ENCODE measurements at regions not wholly inside any gene's neighbourhood (a gene's known extent, or its start where the extent isn't known, plus 50 kb on each side); places are given as distances from the start of the nearest gene placed in this dataset.

DNA sequence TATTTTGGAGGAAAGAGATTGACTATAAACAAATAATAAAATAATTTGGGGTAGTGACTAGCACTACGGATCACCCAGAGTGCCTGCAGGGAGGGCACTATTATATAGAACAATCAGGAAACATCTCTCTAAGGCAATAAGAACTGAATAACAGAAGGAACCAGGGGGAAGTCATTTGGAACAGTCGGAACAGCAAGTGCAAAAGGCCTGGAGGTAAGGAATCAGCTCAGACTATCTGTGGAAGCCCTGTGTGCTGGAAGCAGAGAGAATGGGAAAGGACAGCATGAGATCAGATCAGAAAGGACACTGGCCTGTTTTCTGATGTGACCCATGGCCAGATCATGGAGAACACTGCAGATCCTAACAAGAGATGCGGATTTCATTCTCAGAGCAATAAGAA is 357.6 kb downstream of the EFNA5 start:
- Histone ChIP-seq H3K36me3 (no peaks in the 10 kb centered on the region), H3K27me3 (no peaks in the 10 kb centered on the region), H3K9me3 (no peaks in the 10 kb centered on the region), H3K4me3 (no peak overlapping the region), H3K4me1 (no peaks in the 10 kb centered on the region), H3K27ac (no peak overlapping the region)
- ATAC-seq (no peak), DNase-seq (no peak)
- in situ Hi-C loops (cut with MboI; ENCODE audit: low sequenced_read_pairs in 4 of 4) (no loop called here), intact Hi-C loops (cut with DNase I; ENCODE audit: low total_unique reads) (no loop called here)
- TF ChIP-seq, protein P1, sequence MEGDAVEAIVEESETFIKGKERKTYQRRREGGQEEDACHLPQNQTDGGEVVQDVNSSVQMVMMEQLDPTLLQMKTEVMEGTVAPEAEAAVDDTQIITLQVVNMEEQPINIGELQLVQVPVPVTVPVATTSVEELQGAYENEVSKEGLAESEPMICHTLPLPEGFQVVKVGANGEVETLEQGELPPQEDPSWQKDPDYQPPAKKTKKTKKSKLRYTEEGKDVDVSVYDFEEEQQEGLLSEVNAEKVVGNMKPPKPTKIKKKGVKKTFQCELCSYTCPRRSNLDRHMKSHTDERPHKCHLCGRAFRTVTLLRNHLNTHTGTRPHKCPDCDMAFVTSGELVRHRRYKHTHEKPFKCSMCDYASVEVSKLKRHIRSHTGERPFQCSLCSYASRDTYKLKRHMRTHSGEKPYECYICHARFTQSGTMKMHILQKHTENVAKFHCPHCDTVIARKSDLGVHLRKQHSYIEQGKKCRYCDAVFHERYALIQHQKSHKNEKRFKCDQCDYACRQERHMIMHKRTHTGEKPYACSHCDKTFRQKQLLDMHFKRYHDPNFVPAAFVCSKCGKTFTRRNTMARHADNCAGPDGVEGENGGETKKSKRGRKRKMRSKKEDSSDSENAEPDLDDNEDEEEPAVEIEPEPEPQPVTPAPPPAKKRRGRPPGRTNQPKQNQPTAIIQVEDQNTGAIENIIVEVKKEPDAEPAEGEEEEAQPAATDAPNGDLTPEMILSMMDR (IDR thresholded peaks at IDR 0.05 in 4 of 5, conservative IDR thresholded peaks at IDR 0.05 in 1 of 5): no peak

DNA sequence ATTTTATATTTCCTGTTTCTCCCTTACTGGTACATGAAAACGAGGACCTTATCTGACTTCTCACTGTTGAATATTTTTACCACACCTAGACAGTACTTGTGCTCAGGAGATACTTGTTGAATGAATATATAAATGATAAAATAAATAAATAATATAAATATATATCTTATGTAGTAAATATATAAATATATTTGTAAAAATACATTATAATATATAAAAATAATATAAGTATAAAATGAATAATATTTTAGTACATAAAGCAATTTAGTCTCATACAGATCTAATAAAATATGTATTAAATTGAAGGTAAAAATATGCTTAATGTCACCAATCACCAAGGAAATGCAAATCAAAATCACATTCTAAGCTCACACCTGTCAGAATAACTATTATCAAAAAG is 360.6 kb downstream of the EFNA5 start:
- no peak overlapping the region for H3K27ac ChIP-seq
- no peaks in the 10 kb centered on the region for H3K9me3 ChIP-seq
- H3K27me3 ChIP-seq: no peaks in the 10 kb centered on the region
- intact Hi-C loops (cut with DNase I; ENCODE audit: low total_unique reads) (no loop called here), in situ Hi-C loops (cut with MboI; ENCODE audit: low sequenced_read_pairs in 4 of 4) (no loop called here)
- no peaks in the 10 kb centered on the region for H3K4me1 ChIP-seq
- TF ChIP-seq, protein P1 (IDR thresholded peaks at IDR 0.05 in 4 of 5, conservative IDR thresholded peaks at IDR 0.05 in 1 of 5): no peak
- no peak for TF ChIP-seq POLR2A (IDR thresholded peaks at IDR 0.05)
- no peak for DNase-seq
- H3K4me3 ChIP-seq: no peak overlapping the region
- no peak for ATAC-seq
- H3K36me3 ChIP-seq: no peaks in the 10 kb centered on the region

DNA sequence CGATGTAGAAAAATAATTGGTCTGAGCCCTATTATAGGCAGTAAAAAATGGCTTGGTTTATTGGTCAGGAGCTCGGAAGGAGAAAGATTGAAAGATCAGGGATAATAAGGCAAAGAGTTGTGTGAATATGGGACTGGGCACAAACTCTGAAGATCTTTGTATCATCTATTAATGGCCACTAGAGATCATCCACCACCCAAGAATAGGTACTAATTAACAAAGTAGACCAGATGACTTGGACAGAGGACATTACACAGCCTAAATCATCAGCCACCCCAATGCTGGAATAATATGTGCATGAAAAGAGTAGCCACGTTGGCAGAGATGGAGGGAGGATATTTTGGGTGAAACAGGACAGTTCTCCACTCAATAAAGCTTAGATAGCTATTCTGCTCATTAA is 364.1 kb downstream of the EFNA5 start:
- H3K4me1 ChIP-seq: no peaks in the 10 kb centered on the region
- H3K27ac ChIP-seq: no peak overlapping the region
- H3K9me3 ChIP-seq: no peaks in the 10 kb centered on the region
- ATAC-seq (no peak), DNase-seq (no peak)
- intact Hi-C loops (cut with DNase I; ENCODE audit: low total_unique reads) (no loop called here), in situ Hi-C loops (cut with MboI; ENCODE audit: low sequenced_read_pairs in 4 of 4) (no loop called here)
- no peak overlapping the region for H3K4me3 ChIP-seq
- H3K27me3 ChIP-seq: no peaks in the 10 kb centered on the region
- no peaks in the 10 kb centered on the region for H3K36me3 ChIP-seq
- no peak for TF ChIP-seq POLR2A (IDR thresholded peaks at IDR 0.05)
- TF ChIP-seq, protein P1 (IDR thresholded peaks at IDR 0.05 in 4 of 5, conservative IDR thresholded peaks at IDR 0.05 in 1 of 5): no peak

DNA sequence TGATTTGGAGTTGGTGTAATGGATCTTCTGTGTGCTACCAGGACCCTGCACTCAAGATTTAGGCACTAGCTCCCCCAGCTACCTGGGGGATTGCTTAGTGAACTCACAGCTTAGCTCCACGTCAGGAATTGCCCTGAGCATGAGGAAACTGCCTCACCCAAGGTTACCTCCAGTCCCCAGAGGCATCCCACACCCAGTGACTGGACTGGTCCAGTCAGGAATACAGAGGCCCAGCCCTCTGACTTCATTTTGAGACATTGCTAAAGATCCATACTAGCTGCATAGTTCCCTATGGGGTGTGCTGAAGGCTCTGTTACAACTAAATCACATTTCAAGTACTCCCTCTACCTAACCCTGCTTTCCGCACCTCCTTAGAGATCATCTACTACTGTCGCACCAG is 364.7 kb downstream of the EFNA5 start:
- Histone ChIP-seq H3K36me3 (no peaks in the 10 kb centered on the region), H3K27me3 (no peaks in the 10 kb centered on the region), H3K27ac (no peak overlapping the region), H3K4me1 (no peaks in the 10 kb centered on the region), H3K9me3 (no peaks in the 10 kb centered on the region), H3K4me3 (no peak overlapping the region)
- ATAC-seq (no peak), DNase-seq (no peak)
- in situ Hi-C loops (cut with MboI; ENCODE audit: low sequenced_read_pairs in 4 of 4): no loop called here
- intact Hi-C loops (cut with DNase I; ENCODE audit: low total_unique reads): no loop called here
- TF ChIP-seq, protein P1 (IDR thresholded peaks at IDR 0.05 in 4 of 5, conservative IDR thresholded peaks at IDR 0.05 in 1 of 5): no peak

DNA sequence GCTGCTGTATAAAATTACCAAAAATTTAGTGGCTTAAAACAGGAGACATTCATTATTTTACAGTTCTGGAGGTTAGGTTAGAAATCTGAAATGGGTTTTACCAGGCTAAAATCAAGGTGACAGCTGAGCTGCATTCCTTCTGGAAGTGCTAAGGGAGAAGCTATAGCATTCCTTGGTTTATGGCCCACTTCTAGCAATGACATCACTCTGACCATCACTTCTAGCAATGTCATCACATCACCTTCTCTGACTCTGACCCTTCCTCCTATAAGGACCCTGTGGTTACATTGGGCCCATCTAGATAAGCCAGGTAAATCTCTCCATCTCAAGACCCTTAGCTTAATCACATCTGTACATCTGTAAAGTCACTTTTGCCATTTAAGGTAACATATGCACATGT is 366.1 kb downstream of the EFNA5 start:
- ATAC-seq (no peak), DNase-seq (no peak)
- no peaks in the 10 kb centered on the region for H3K4me1 ChIP-seq
- in situ Hi-C loops (cut with MboI; ENCODE audit: low sequenced_read_pairs in 4 of 4) (no loop called here), intact Hi-C loops (cut with DNase I; ENCODE audit: low total_unique reads) (no loop called here)
- H3K36me3 ChIP-seq: no peaks in the 10 kb centered on the region
- no peaks in the 10 kb centered on the region for H3K27me3 ChIP-seq
- no peak overlapping the region for H3K4me3 ChIP-seq
- no peaks in the 10 kb centered on the region for H3K9me3 ChIP-seq
- TF ChIP-seq, protein P1 (IDR thresholded peaks at IDR 0.05 in 4 of 5, conservative IDR thresholded peaks at IDR 0.05 in 1 of 5): no peak
- TF ChIP-seq POLR2A (IDR thresholded peaks at IDR 0.05): no peak
- no peak overlapping the region for H3K27ac ChIP-seq
